ENCODE measurements at regions not wholly inside any gene's neighbourhood (a gene's known extent, or its start where the extent isn't known, plus 50 kb on each side); places are given as distances from the start of the nearest gene placed in this dataset.

- DNase-seq (ENCODE audit: low spot score) = no peak
- no peak for TF ChIP-seq CTCF (IDR thresholded peaks at IDR 0.05; ENCODE audit: borderline replicate concordance, control extremely low read depth, extremely low read depth, insufficient read depth, missing control alignments)
- in situ Hi-C loops (cut with MboI; ENCODE audit: low sequenced_read_pairs, unreplicated experiment) = no loop called here
These were observed 111.8 kb downstream of the ASB7 start for GRCh38 chr15:100714034-100714748.

GRCh38 chr15:100714749-100715342, 112.5 kb downstream of the ASB7 start:
- in situ Hi-C loops (cut with MboI; ENCODE audit: low sequenced_read_pairs, unreplicated experiment) = no loop called here
- no peak for DNase-seq (ENCODE audit: low spot score)
- TF ChIP-seq CTCF (IDR thresholded peaks at IDR 0.05; ENCODE audit: borderline replicate concordance, control extremely low read depth, extremely low read depth, insufficient read depth, missing control alignments) = no peak

GRCh38 chr15:100715571-100716455, 113.4 kb downstream of the ASB7 start:
- no peak for TF ChIP-seq CTCF (IDR thresholded peaks at IDR 0.05; ENCODE audit: borderline replicate concordance, control extremely low read depth, extremely low read depth, insufficient read depth, missing control alignments)
- in situ Hi-C loops (cut with MboI; ENCODE audit: low sequenced_read_pairs, unreplicated experiment) = no loop called here
- peak; percentile 10 for DNase-seq (ENCODE audit: low spot score)

- peak; percentile 15 for DNase-seq (ENCODE audit: low spot score)
- in situ Hi-C loops (cut with MboI; ENCODE audit: low sequenced_read_pairs, unreplicated experiment) = no loop called here
- TF ChIP-seq CTCF (IDR thresholded peaks at IDR 0.05; ENCODE audit: borderline replicate concordance, control extremely low read depth, extremely low read depth, insufficient read depth, missing control alignments) = no peak
These were observed 114.2 kb downstream of the ASB7 start for GRCh38 chr15:100716456-100717085.

GRCh38 chr15:100717596-100717995, 115.2 kb downstream of the ASB7 start:
- in situ Hi-C loops (cut with MboI; ENCODE audit: low sequenced_read_pairs, unreplicated experiment) = no loop called here
- DNase-seq (ENCODE audit: low spot score) = peak; percentile 10
- no peak for TF ChIP-seq CTCF (IDR thresholded peaks at IDR 0.05; ENCODE audit: borderline replicate concordance, control extremely low read depth, extremely low read depth, insufficient read depth, missing control alignments)

Data from GM13976 (cell line).